ENCODE measurements at regions not wholly inside any gene's neighbourhood (a gene's known extent, or its start where the extent isn't known, plus 50 kb on each side); places are given as distances from the start of the nearest gene placed in this dataset.

GRCh38 chr5:171714851-171715250, 70.8 kb upstream of the SMIM23 start:
- H3K27me3 ChIP-seq (ENCODE audit: insufficient read depth, low read depth), result peaks cover 43% of the 10 kb centered on the region
- TF ChIP-seq CTCF (conservative IDR thresholded peaks at IDR 0.05), result no peak
- no peak for TF ChIP-seq EZH2 (IDR thresholded peaks at IDR 0.05; ENCODE audit: low read depth)
- no peaks in the 10 kb centered on the region for H3K9me2 ChIP-seq (ENCODE audit: insufficient read depth)
- no peaks in the 10 kb centered on the region for H4K20me1 ChIP-seq (ENCODE audit: insufficient read depth)
- intact Hi-C loops (cut with micrococcal nuclease; ENCODE audit: unreplicated experiment), result no loop called here
- no peak overlapping the region for H3K4me2 ChIP-seq
- no peak overlapping the region for H3K4me3 ChIP-seq
- DNase-seq, result no peak
- no peaks in the 10 kb centered on the region for H3K9me3 ChIP-seq (ENCODE audit: insufficient read depth, low read depth)
- no TSS peak for BruUV-seq (replicated peaks)
- H3K4me1 ChIP-seq (replicated peaks; ENCODE audit: insufficient read depth), result no peaks in the 10 kb centered on the region
- H2AFZ ChIP-seq, result no peak overlapping the region
- no peaks in the 10 kb centered on the region for H3K79me2 ChIP-seq (ENCODE audit: low read depth)
- H3K36me3 ChIP-seq (ENCODE audit: low read depth), result no peaks in the 10 kb centered on the region
- H3F3A ChIP-seq (ENCODE audit: insufficient read depth, low read depth), result no peaks in the 10 kb centered on the region
- ChIA-PET POLR2A (ENCODE audit: unreplicated experiment) (no interaction called here), CTCF (no interaction called here)
- H3K27ac ChIP-seq, result no peak overlapping the region

- no peaks in the 10 kb centered on the region for H3K36me3 ChIP-seq (ENCODE audit: low read depth)
- intact Hi-C loops (cut with micrococcal nuclease; ENCODE audit: unreplicated experiment), result no loop called here
- no TSS peak for BruUV-seq (replicated peaks)
- ChIA-PET CTCF (no interaction called here), POLR2A (ENCODE audit: unreplicated experiment) (no interaction called here)
- no peak overlapping the region for H3K27ac ChIP-seq
- no peaks in the 10 kb centered on the region for H4K20me1 ChIP-seq (ENCODE audit: insufficient read depth)
- TF ChIP-seq EZH2 (IDR thresholded peaks at IDR 0.05; ENCODE audit: low read depth), result no peak
- no peak for TF ChIP-seq CTCF (conservative IDR thresholded peaks at IDR 0.05)
- H3F3A ChIP-seq (ENCODE audit: insufficient read depth, low read depth), result no peaks in the 10 kb centered on the region
- no peaks in the 10 kb centered on the region for H3K9me2 ChIP-seq (ENCODE audit: insufficient read depth)
- H3K4me2 ChIP-seq, result no peak overlapping the region
- no peak for DNase-seq
- H3K9me3 ChIP-seq (ENCODE audit: insufficient read depth, low read depth), result no peaks in the 10 kb centered on the region
- H3K79me2 ChIP-seq (ENCODE audit: low read depth), result no peaks in the 10 kb centered on the region
- H3K4me1 ChIP-seq (replicated peaks; ENCODE audit: insufficient read depth), result no peaks in the 10 kb centered on the region
- peaks cover 50% of the 10 kb centered on the region for H3K27me3 ChIP-seq (ENCODE audit: insufficient read depth, low read depth)
- no peak overlapping the region for H3K4me3 ChIP-seq
- no peak overlapping the region for H2AFZ ChIP-seq
Measured at GRCh38 chr5:171715551-171715950, 70.1 kb upstream of the SMIM23 start.

- Histone ChIP-seq H3K27me3 (ENCODE audit: insufficient read depth, low read depth) (peaks cover 78% of the 10 kb centered on the region), H3K27ac (no peak overlapping the region), H3K9me3 (ENCODE audit: insufficient read depth, low read depth) (no peaks in the 10 kb centered on the region), H3K4me3 (no peak overlapping the region), H3K4me2 (no peak overlapping the region), H3K36me3 (ENCODE audit: low read depth) (no peaks in the 10 kb centered on the region), H3K9me2 (ENCODE audit: insufficient read depth) (no peaks in the 10 kb centered on the region), H4K20me1 (ENCODE audit: insufficient read depth) (no peaks in the 10 kb centered on the region), H2AFZ (no peak overlapping the region), H3F3A (ENCODE audit: insufficient read depth, low read depth) (no peaks in the 10 kb centered on the region), H3K4me1 (replicated peaks; ENCODE audit: insufficient read depth) (no peaks in the 10 kb centered on the region), H3K79me2 (ENCODE audit: low read depth) (no peaks in the 10 kb centered on the region)
- POLR2A ChIA-PET (ENCODE audit: unreplicated experiment), result no interaction called here
- no peak for DNase-seq
- CTCF ChIA-PET, result no interaction called here
- BruUV-seq (replicated peaks), result no TSS peak
- TF ChIP-seq CTCF (conservative IDR thresholded peaks at IDR 0.05) (no peak), EZH2 (IDR thresholded peaks at IDR 0.05; ENCODE audit: low read depth) (no peak)
- intact Hi-C loops (cut with micrococcal nuclease; ENCODE audit: unreplicated experiment), result no loop called here
Measured at GRCh38 chr5:171720086-171720485, 65.5 kb upstream of the SMIM23 start.
